ENCODE measurements at regions not wholly inside any gene's neighbourhood (a gene's known extent, or its start where the extent isn't known, plus 50 kb on each side); places are given as distances from the start of the nearest gene placed in this dataset.

- TF ChIP-seq CTCF (IDR thresholded peaks at IDR 0.05): no peak
- no peak for TF ChIP-seq POLR2A (IDR thresholded peaks at IDR 0.05)
These were observed 551.2 kb upstream of the FSIP2 start for GRCh38 chr2:185187421-185187820.

Data from body of pancreas (tissue), 4 donors.